ENCODE measurements at regions not wholly inside any gene's neighbourhood (a gene's known extent, or its start where the extent isn't known, plus 50 kb on each side); places are given as distances from the start of the nearest gene placed in this dataset.

DNA sequence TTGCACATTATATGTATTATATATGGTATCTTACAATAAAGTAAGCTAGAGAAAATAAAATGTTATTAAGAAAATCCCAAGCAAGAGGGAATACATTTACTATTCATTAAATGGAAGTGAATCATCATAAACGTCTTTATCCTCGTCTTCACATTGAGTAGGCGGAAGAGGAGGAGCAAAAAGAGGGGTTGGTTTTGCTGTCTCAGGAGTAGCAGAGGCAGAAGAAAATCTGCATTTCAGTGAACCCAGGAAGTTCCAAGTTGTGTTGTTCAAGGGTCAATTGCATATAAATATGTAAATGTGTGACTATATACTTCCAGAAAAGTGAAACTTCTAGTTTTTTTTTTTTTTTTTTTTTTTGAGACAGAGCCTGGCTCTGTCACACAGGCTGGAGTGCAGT lies 301.4 kb downstream of the TMA16 start:
- H3K79me2 ChIP-seq (ENCODE audit: control insufficient read depth, insufficient read depth, low read length): no peaks in the 10 kb centered on the region
- H3K4me1 ChIP-seq (ENCODE audit: control insufficient read depth, low read depth, low read length): no peaks in the 10 kb centered on the region
- H3K4ac ChIP-seq (ENCODE audit: low read depth, low read length): no peak overlapping the region
- H4K5ac ChIP-seq (ENCODE audit: low read length): no peak overlapping the region
- H3K27me3 ChIP-seq (ENCODE audit: insufficient read depth, low read length, poor library complexity): no peaks in the 10 kb centered on the region
- no peak overlapping the region for H3K23ac ChIP-seq (ENCODE audit: low read length)
- no peak overlapping the region for H2BK5ac ChIP-seq (ENCODE audit: low read length)
- no peaks in the 10 kb centered on the region for H3K36me3 ChIP-seq (ENCODE audit: control insufficient read depth, insufficient read depth, low read length)
- no peak overlapping the region for H2BK15ac ChIP-seq (replicated peaks; ENCODE audit: low read depth)
- no CpG with 5 or more reads among the region's 3 CpGs for WGBS (ENCODE audit: extremely low coverage, insufficient coverage, low lambda C conversion rate)
- no peaks in the 10 kb centered on the region for H3K79me1 ChIP-seq (ENCODE audit: low read length)
- H3K18ac ChIP-seq (ENCODE audit: low read length): no peak overlapping the region
- H3K27ac ChIP-seq (ENCODE audit: low read depth, low read length): no peak overlapping the region
- H4K8ac ChIP-seq (ENCODE audit: low read depth, low read length): no peak overlapping the region
- no peak overlapping the region for H3K4me2 ChIP-seq (ENCODE audit: low read length)
- H3K9ac ChIP-seq (ENCODE audit: low read length): no peak overlapping the region
- H3K56ac ChIP-seq (ENCODE audit: low read length): no peak overlapping the region
- no peak overlapping the region for H2BK120ac ChIP-seq (ENCODE audit: low read depth, low read length)
- no peak overlapping the region for H3K4me3 ChIP-seq (ENCODE audit: low read length)
- no peak overlapping the region for H2AK5ac ChIP-seq (ENCODE audit: low read length)
- no peak for DNase-seq

GRCh38 chr4:163804001-163804400 lies 309.5 kb downstream of the TMA16 start:
- H3K4ac ChIP-seq (ENCODE audit: low read depth, low read length): no peak overlapping the region
- no peak overlapping the region for H2BK15ac ChIP-seq (replicated peaks; ENCODE audit: low read depth)
- H3K79me2 ChIP-seq (ENCODE audit: control insufficient read depth, insufficient read depth, low read length): no peaks in the 10 kb centered on the region
- H3K56ac ChIP-seq (ENCODE audit: low read length): no peak overlapping the region
- no peak overlapping the region for H3K4me2 ChIP-seq (ENCODE audit: low read length)
- no peak overlapping the region for H2BK5ac ChIP-seq (ENCODE audit: low read length)
- H3K4me1 ChIP-seq (ENCODE audit: control insufficient read depth, low read depth, low read length): no peaks in the 10 kb centered on the region
- H3K27me3 ChIP-seq (ENCODE audit: insufficient read depth, low read length, poor library complexity): no peaks in the 10 kb centered on the region
- H4K8ac ChIP-seq (ENCODE audit: low read depth, low read length): no peak overlapping the region
- no peak overlapping the region for H3K23ac ChIP-seq (ENCODE audit: low read length)
- no peak overlapping the region for H2AK5ac ChIP-seq (ENCODE audit: low read length)
- H3K27ac ChIP-seq (ENCODE audit: low read depth, low read length): no peak overlapping the region
- no peak for DNase-seq
- H3K4me3 ChIP-seq (ENCODE audit: low read length): no peak overlapping the region
- H3K9ac ChIP-seq (ENCODE audit: low read length): no peak overlapping the region
- no peak overlapping the region for H2BK120ac ChIP-seq (ENCODE audit: low read depth, low read length)
- H4K5ac ChIP-seq (ENCODE audit: low read length): no peak overlapping the region
- no peak overlapping the region for H3K18ac ChIP-seq (ENCODE audit: low read length)
- no peaks in the 10 kb centered on the region for H3K36me3 ChIP-seq (ENCODE audit: control insufficient read depth, insufficient read depth, low read length)
- H3K79me1 ChIP-seq (ENCODE audit: low read length): no peaks in the 10 kb centered on the region

DNA sequence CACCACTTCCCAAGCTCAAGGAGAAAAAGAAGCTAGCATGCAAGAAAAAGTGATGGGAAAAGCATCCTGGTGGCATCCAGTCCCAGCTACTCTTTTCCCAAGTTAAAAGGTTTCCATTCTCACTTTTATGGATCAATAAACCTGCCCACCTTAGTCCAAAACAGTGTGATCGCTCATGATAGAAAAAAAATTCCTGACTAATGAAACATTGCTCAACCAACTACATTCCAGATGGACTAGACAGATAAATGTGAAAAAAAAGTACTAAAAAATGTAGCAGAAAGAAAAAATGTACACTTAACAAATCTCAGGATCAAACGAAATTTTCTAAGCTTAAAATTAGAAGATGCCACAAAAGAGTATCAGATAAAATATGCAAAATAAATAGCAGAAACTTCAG lies 312.2 kb downstream of the TMA16 start:
- H4K5ac ChIP-seq (ENCODE audit: low read length): no peak overlapping the region
- H3K27ac ChIP-seq (ENCODE audit: low read depth, low read length): no peak overlapping the region
- DNase-seq: no peak
- H2BK5ac ChIP-seq (ENCODE audit: low read length): no peak overlapping the region
- H2AK5ac ChIP-seq (ENCODE audit: low read length): no peak overlapping the region
- no peaks in the 10 kb centered on the region for H3K27me3 ChIP-seq (ENCODE audit: insufficient read depth, low read length, poor library complexity)
- H3K79me2 ChIP-seq (ENCODE audit: control insufficient read depth, insufficient read depth, low read length): no peaks in the 10 kb centered on the region
- no peak overlapping the region for H4K8ac ChIP-seq (ENCODE audit: low read depth, low read length)
- no peak overlapping the region for H3K4me3 ChIP-seq (ENCODE audit: low read length)
- no peaks in the 10 kb centered on the region for H3K4me1 ChIP-seq (ENCODE audit: control insufficient read depth, low read depth, low read length)
- no peak overlapping the region for H3K23ac ChIP-seq (ENCODE audit: low read length)
- H2BK15ac ChIP-seq (replicated peaks; ENCODE audit: low read depth): no peak overlapping the region
- H3K4ac ChIP-seq (ENCODE audit: low read depth, low read length): no peak overlapping the region
- H3K18ac ChIP-seq (ENCODE audit: low read length): no peak overlapping the region
- no peaks in the 10 kb centered on the region for H3K79me1 ChIP-seq (ENCODE audit: low read length)
- H3K9ac ChIP-seq (ENCODE audit: low read length): no peak overlapping the region
- no peak overlapping the region for H2BK120ac ChIP-seq (ENCODE audit: low read depth, low read length)
- H3K4me2 ChIP-seq (ENCODE audit: low read length): no peak overlapping the region
- WGBS (ENCODE audit: extremely low coverage, insufficient coverage, low lambda C conversion rate): no CpG with 5 or more reads among the region's 2 CpGs
- no peak overlapping the region for H3K56ac ChIP-seq (ENCODE audit: low read length)
- no peaks in the 10 kb centered on the region for H3K36me3 ChIP-seq (ENCODE audit: control insufficient read depth, insufficient read depth, low read length)

- no peak for DNase-seq
- no CpG with 5 or more reads among the region's 2 CpGs for WGBS (ENCODE audit: extremely low coverage, insufficient coverage, low lambda C conversion rate)
- no peak overlapping the region for H2BK15ac ChIP-seq (replicated peaks; ENCODE audit: low read depth)
These were observed 313.5 kb downstream of the TMA16 start for GRCh38 chr4:163808011-163808410.

DNA sequence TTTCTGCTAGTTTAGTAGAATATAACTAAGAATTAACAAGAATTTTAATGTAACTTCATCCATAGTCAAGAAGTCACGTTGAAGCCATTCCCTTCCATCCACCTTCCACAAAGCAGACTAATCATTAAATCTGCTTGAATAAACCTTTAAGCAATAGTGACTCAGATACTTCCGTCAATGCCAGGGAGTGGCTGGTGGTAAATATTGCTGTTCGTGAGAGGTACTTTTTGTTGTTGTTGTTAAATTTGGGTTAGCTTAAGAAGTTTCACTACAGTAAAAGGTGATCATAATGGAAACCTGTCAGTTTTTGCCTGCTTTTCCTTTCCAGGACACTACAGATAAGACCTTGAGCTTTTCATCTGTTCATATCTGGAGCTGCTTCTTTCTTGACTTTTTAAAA lies 316.3 kb downstream of the TMA16 start:
- no CpG with 5 or more reads among the region's 3 CpGs for WGBS (ENCODE audit: extremely low coverage, insufficient coverage, low lambda C conversion rate)
- H3K27me3 ChIP-seq (ENCODE audit: insufficient read depth, low read length, poor library complexity): no peaks in the 10 kb centered on the region

More at GRCh38 chr4:163808011-163808410, 313.5 kb downstream of the TMA16 start:
- Histone ChIP-seq H3K4ac (ENCODE audit: low read depth, low read length) (no peak overlapping the region), H3K79me2 (ENCODE audit: control insufficient read depth, insufficient read depth, low read length) (no peaks in the 10 kb centered on the region), H3K27ac (ENCODE audit: low read depth, low read length) (no peak overlapping the region), H3K4me2 (ENCODE audit: low read length) (no peak overlapping the region), H3K18ac (ENCODE audit: low read length) (no peak overlapping the region), H3K79me1 (ENCODE audit: low read length) (no peaks in the 10 kb centered on the region), H4K5ac (ENCODE audit: low read length) (no peak overlapping the region), H4K8ac (ENCODE audit: low read depth, low read length) (no peak overlapping the region), H3K9ac (ENCODE audit: low read length) (no peak overlapping the region), H3K23ac (ENCODE audit: low read length) (no peak overlapping the region), H2BK5ac (ENCODE audit: low read length) (no peak overlapping the region), H3K4me3 (ENCODE audit: low read length) (no peak overlapping the region), H3K36me3 (ENCODE audit: control insufficient read depth, insufficient read depth, low read length) (no peaks in the 10 kb centered on the region), H3K56ac (ENCODE audit: low read length) (no peak overlapping the region), H2AK5ac (ENCODE audit: low read length) (no peak overlapping the region), H3K27me3 (ENCODE audit: insufficient read depth, low read length, poor library complexity) (no peaks in the 10 kb centered on the region), H3K4me1 (ENCODE audit: control insufficient read depth, low read depth, low read length) (no peaks in the 10 kb centered on the region), H2BK120ac (ENCODE audit: low read depth, low read length) (no peak overlapping the region)

DNA sequence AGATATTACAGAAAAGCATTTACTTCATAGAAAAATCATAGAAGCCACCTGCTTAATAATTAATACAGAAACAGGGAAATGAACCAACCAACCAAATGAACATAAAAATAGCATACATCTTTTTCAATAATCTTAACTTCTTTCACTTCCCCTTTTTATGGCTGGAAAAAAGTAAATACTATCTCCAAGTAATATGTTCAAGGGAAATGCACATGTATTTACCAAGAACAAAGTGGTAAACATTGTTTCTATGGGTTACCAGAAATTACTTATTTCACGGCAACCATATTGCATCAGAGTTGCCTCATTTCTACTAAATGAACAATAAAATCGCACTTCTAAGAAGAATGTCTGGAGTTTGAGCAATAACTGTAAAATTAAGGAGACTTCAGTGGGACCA lies 321.3 kb downstream of the TMA16 start:
- H3K4me1 ChIP-seq (ENCODE audit: control insufficient read depth, low read depth, low read length): no peaks in the 10 kb centered on the region
- H2BK120ac ChIP-seq (ENCODE audit: low read depth, low read length): no peak overlapping the region
- H3K18ac ChIP-seq (ENCODE audit: low read length): no peak overlapping the region
- no peak overlapping the region for H2AK5ac ChIP-seq (ENCODE audit: low read length)
- H3K4ac ChIP-seq (ENCODE audit: low read depth, low read length): no peak overlapping the region
- no peaks in the 10 kb centered on the region for H3K79me1 ChIP-seq (ENCODE audit: low read length)
- H3K27me3 ChIP-seq (ENCODE audit: insufficient read depth, low read length, poor library complexity): no peaks in the 10 kb centered on the region
- no peak overlapping the region for H2BK5ac ChIP-seq (ENCODE audit: low read length)
- no peak overlapping the region for H4K8ac ChIP-seq (ENCODE audit: low read depth, low read length)
- H3K36me3 ChIP-seq (ENCODE audit: control insufficient read depth, insufficient read depth, low read length): no peaks in the 10 kb centered on the region
- no peak overlapping the region for H3K23ac ChIP-seq (ENCODE audit: low read length)
- no peak overlapping the region for H3K9ac ChIP-seq (ENCODE audit: low read length)
- no peak overlapping the region for H3K4me3 ChIP-seq (ENCODE audit: low read length)
- H2BK15ac ChIP-seq (replicated peaks; ENCODE audit: low read depth): no peak overlapping the region
- H3K4me2 ChIP-seq (ENCODE audit: low read length): no peak overlapping the region
- no peaks in the 10 kb centered on the region for H3K79me2 ChIP-seq (ENCODE audit: control insufficient read depth, insufficient read depth, low read length)
- H3K56ac ChIP-seq (ENCODE audit: low read length): no peak overlapping the region
- DNase-seq: no peak
- WGBS (ENCODE audit: extremely low coverage, insufficient coverage, low lambda C conversion rate): no CpG with 5 or more reads among the region's 2 CpGs
- H3K27ac ChIP-seq (ENCODE audit: low read depth, low read length): no peak overlapping the region
- H4K5ac ChIP-seq (ENCODE audit: low read length): no peak overlapping the region

More for the DNA sequence above, 316.3 kb downstream of the TMA16 start:
- Histone ChIP-seq H3K56ac (ENCODE audit: low read length) (no peak overlapping the region), H3K4me3 (ENCODE audit: low read length) (no peak overlapping the region), H3K79me2 (ENCODE audit: control insufficient read depth, insufficient read depth, low read length) (no peaks in the 10 kb centered on the region), H4K8ac (ENCODE audit: low read depth, low read length) (no peak overlapping the region), H4K5ac (ENCODE audit: low read length) (no peak overlapping the region), H3K79me1 (ENCODE audit: low read length) (no peaks in the 10 kb centered on the region), H3K27ac (ENCODE audit: low read depth, low read length) (no peak overlapping the region), H3K9ac (ENCODE audit: low read length) (no peak overlapping the region), H3K4me1 (ENCODE audit: control insufficient read depth, low read depth, low read length) (no peaks in the 10 kb centered on the region), H2AK5ac (ENCODE audit: low read length) (no peak overlapping the region), H3K18ac (ENCODE audit: low read length) (no peak overlapping the region), H2BK15ac (replicated peaks; ENCODE audit: low read depth) (no peak overlapping the region), H2BK120ac (ENCODE audit: low read depth, low read length) (no peak overlapping the region), H3K36me3 (ENCODE audit: control insufficient read depth, insufficient read depth, low read length) (no peaks in the 10 kb centered on the region), H3K23ac (ENCODE audit: low read length) (no peak overlapping the region), H3K4ac (ENCODE audit: low read depth, low read length) (no peak overlapping the region), H2BK5ac (ENCODE audit: low read length) (no peak overlapping the region), H3K4me2 (ENCODE audit: low read length) (no peak overlapping the region)
- no peak for DNase-seq
